Vagina (tissue), 2 donors: ENCODE measurements at regions not wholly inside any gene's neighbourhood (a gene's known extent, or its start where the extent isn't known, plus 50 kb on each side); places are given as distances from the start of the nearest gene placed in this dataset.

Experiments
- POLR2A ChIP-seq, 2 donors: fragments of 450-650 bp; IDR thresholded peaks; one replicate each; pipeline ENCODE4 v1.6.1; 2017; ENCODE audit warnings: antibody characterized with exemption in 2 of 2, mild to moderate bottlenecking in 2 of 2, moderate library complexity in 2 of 2
- POLR2AphosphoS5 ChIP-seq, 2 donors: sonication (generic); formaldehyde crosslinking; IDR thresholded peaks; one replicate each; pipeline ENCODE4 v1.9.0; 2017; ENCODE audit warnings: antibody characterized with exemption in 2 of 2, mild to moderate bottlenecking in 2 of 2, low read depth in 1 of 2; ENCODE audit not compliant: insufficient read depth in 1 of 2
- TF ChIP-seq, protein P1 (sequence below), 3 experiments: fragments of 450-650 bp in 2 of 3; fragments of 200-600 bp in 1 of 3; sonication (generic) in 1 of 3; IDR thresholded peaks; one replicate each; pipeline ENCODE4 v1.5.1; 2017 to 2019; ENCODE audit warnings: antibody characterized with exemption in 3 of 3, mild to moderate bottlenecking in 2 of 3, moderate library complexity in 2 of 3

DNA sequence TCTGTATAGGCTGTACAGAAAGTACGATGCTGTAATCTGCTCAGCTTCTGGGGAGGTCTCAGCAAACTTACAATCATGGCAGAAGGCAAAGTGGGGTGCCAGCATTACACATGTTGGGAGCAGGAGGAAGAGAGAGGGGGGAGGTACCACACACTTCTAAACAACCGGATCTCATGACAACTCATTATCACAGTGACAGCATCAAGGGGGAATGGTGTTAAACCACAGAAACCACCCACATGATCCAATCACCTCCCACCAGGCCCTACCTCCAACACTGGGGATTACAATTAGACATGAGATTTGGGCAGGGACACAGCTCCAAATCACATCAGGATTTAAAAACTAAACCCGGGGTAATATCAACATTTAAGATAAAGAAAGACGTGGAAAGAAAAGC, 468.8 kb upstream of the AUTS2 start:
- TF ChIP-seq, protein P1, sequence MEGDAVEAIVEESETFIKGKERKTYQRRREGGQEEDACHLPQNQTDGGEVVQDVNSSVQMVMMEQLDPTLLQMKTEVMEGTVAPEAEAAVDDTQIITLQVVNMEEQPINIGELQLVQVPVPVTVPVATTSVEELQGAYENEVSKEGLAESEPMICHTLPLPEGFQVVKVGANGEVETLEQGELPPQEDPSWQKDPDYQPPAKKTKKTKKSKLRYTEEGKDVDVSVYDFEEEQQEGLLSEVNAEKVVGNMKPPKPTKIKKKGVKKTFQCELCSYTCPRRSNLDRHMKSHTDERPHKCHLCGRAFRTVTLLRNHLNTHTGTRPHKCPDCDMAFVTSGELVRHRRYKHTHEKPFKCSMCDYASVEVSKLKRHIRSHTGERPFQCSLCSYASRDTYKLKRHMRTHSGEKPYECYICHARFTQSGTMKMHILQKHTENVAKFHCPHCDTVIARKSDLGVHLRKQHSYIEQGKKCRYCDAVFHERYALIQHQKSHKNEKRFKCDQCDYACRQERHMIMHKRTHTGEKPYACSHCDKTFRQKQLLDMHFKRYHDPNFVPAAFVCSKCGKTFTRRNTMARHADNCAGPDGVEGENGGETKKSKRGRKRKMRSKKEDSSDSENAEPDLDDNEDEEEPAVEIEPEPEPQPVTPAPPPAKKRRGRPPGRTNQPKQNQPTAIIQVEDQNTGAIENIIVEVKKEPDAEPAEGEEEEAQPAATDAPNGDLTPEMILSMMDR (IDR thresholded peaks at IDR 0.05) = no peak
- TF ChIP-seq POLR2AphosphoS5 (IDR thresholded peaks at IDR 0.05; ENCODE audit: insufficient read depth in 1 of 2, low read depth in 1 of 2) = no peak
- no peak for TF ChIP-seq POLR2A (IDR thresholded peaks at IDR 0.05)
